ENCODE measurements at regions not wholly inside any gene's neighbourhood (a gene's known extent, or its start where the extent isn't known, plus 50 kb on each side); places are given as distances from the start of the nearest gene placed in this dataset.

DNA sequence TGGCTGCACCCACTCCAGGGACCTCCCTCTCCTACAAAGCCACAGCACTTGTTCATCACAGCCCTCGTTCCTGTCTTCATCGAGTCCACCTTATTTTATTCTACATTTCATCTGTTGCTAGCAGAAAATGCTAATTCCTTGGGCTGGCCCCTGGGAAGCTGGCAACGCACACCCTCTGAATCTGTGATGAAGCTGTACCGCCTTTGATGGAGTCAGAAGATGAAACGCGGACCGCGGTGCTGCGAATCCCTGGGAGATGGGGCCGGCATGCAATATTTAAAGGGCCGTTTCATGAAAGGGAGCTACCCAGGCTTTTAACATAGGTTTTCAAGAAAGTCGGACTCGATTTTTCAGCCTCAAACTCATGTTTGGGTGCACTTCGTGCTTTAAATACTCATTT lies 88.5 kb downstream of the NPTX2 start:
- Histone ChIP-seq H3K4me3 (ENCODE audit: low read depth, low read length) (no peak overlapping the region), H3K36me3 (ENCODE audit: control insufficient read depth, insufficient read depth, low read length) (no peaks in the 10 kb centered on the region), H3K27me3 (ENCODE audit: control insufficient read depth, insufficient read depth, low read length) (no peaks in the 10 kb centered on the region)
- TF ChIP-seq, protein P1, sequence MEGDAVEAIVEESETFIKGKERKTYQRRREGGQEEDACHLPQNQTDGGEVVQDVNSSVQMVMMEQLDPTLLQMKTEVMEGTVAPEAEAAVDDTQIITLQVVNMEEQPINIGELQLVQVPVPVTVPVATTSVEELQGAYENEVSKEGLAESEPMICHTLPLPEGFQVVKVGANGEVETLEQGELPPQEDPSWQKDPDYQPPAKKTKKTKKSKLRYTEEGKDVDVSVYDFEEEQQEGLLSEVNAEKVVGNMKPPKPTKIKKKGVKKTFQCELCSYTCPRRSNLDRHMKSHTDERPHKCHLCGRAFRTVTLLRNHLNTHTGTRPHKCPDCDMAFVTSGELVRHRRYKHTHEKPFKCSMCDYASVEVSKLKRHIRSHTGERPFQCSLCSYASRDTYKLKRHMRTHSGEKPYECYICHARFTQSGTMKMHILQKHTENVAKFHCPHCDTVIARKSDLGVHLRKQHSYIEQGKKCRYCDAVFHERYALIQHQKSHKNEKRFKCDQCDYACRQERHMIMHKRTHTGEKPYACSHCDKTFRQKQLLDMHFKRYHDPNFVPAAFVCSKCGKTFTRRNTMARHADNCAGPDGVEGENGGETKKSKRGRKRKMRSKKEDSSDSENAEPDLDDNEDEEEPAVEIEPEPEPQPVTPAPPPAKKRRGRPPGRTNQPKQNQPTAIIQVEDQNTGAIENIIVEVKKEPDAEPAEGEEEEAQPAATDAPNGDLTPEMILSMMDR (IDR thresholded peaks at IDR 0.05; ENCODE audit: insufficient read depth, low read depth, low read length), result no peak
- POLR2A ChIA-PET, result no interaction called here
- DNase-seq (ENCODE audit: low read depth), result no peak
- CTCF ChIA-PET, result no interaction called here

- H3K4me3 ChIP-seq (ENCODE audit: low read depth, low read length), result no peak overlapping the region
- ChIA-PET POLR2A (no interaction called here), CTCF (no interaction called here)
- DNase-seq (ENCODE audit: low read depth), result no peak
- H3K36me3 ChIP-seq (ENCODE audit: control insufficient read depth, insufficient read depth, low read length), result no peaks in the 10 kb centered on the region
- no peaks in the 10 kb centered on the region for H3K27me3 ChIP-seq (ENCODE audit: control insufficient read depth, insufficient read depth, low read length)
- TF ChIP-seq, protein P1 (IDR thresholded peaks at IDR 0.05; ENCODE audit: insufficient read depth, low read depth, low read length), result no peak
These were observed 90.0 kb downstream of the NPTX2 start for GRCh38 chr7:98707076-98707475.

GRCh38 chr7:98711945-98712344 lies 94.9 kb downstream of the NPTX2 start:
- Histone ChIP-seq H3K27me3 (ENCODE audit: control insufficient read depth, insufficient read depth, low read length) (no peaks in the 10 kb centered on the region), H3K4me3 (ENCODE audit: low read depth, low read length) (no peak overlapping the region), H3K36me3 (ENCODE audit: control insufficient read depth, insufficient read depth, low read length) (no peaks in the 10 kb centered on the region)
- POLR2A ChIA-PET, result no interaction called here
- no peak for DNase-seq (ENCODE audit: low read depth)
- TF ChIP-seq, protein P1 (IDR thresholded peaks at IDR 0.05; ENCODE audit: insufficient read depth, low read depth, low read length), result no peak
- CTCF ChIA-PET, result no interaction called here

- POLR2A ChIA-PET, result no interaction called here
- DNase-seq (ENCODE audit: low read depth), result no peak
- H3K4me3 ChIP-seq (ENCODE audit: low read depth, low read length), result no peak overlapping the region
- TF ChIP-seq, protein P1 (IDR thresholded peaks at IDR 0.05; ENCODE audit: insufficient read depth, low read depth, low read length), result no peak
- no peaks in the 10 kb centered on the region for H3K36me3 ChIP-seq (ENCODE audit: control insufficient read depth, insufficient read depth, low read length)
- H3K27me3 ChIP-seq (ENCODE audit: control insufficient read depth, insufficient read depth, low read length), result no peaks in the 10 kb centered on the region
- CTCF ChIA-PET, result no interaction called here
These were observed 96.2 kb downstream of the NPTX2 start for GRCh38 chr7:98713165-98713810.

DNA sequence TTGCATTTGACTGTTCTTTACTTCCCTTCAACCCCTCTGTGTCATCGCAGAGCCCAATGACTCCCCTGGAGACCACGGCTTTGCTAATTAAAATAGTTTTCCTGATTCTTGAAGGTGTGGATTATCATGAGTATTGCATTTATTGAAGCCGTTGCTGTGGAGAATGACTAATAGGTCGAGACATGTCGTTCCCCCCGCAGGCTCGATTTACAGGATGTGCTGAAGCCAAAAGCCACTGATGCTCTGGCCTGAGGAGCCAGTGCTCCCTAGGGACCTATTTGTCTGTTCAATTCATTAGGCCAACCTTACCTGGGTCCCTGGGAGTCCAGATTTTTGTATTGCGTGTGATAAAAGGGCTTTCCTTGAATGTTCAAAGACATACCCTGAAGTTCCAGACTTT lies 102.3 kb downstream of the NPTX2 start:
- TF ChIP-seq, protein P1 (IDR thresholded peaks at IDR 0.05; ENCODE audit: insufficient read depth, low read depth, low read length), result no peak
- no peak for DNase-seq (ENCODE audit: low read depth)
- POLR2A ChIA-PET, result no interaction called here
- Histone ChIP-seq H3K36me3 (ENCODE audit: control insufficient read depth, insufficient read depth, low read length) (no peaks in the 10 kb centered on the region), H3K4me3 (ENCODE audit: low read depth, low read length) (no peak overlapping the region), H3K27me3 (ENCODE audit: control insufficient read depth, insufficient read depth, low read length) (no peaks in the 10 kb centered on the region)
- CTCF ChIA-PET, result no interaction called here

Measured in BJ (cell line).